NCI-H82 (cell line): ENCODE measurements at regions not wholly inside any gene's neighbourhood (a gene's known extent, or its start where the extent isn't known, plus 50 kb on each side); places are given as distances from the start of the nearest gene placed in this dataset.
A peak's percentile ranks its signal among the peaks of the same experiment; 100 is the strongest.
"Not testable (repeated sequence)": the region's sequence is repeated elsewhere in the genome, so short reads cannot be mapped to it uniquely, and the experiment has no call there.

Experiments used
- DNase-seq: peaks from one replicate; lab custom pipeline; 2025; lab: John Stamatoyannopoulos, UW

DNA sequence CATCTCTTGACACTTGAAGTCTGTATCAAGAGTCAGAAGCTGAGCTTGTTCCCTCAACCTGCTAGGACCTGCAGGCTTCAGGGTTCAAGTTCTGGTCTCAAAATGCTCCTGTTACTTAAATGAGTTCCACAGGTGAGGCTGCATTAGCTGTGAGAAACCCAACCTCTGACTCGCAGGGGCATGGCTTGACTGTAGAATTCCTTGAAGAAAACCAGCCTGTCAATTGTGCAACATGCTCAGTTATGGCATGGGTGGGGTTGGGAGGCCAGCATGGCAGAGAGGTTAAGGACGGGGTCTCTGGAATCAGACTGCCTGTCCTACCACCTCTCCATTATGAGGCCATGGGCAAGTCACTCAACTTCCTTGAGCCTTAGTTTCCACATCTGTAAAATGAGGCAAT is 235.8 kb downstream of the EN1 start:
- DNase-seq, result no peak

DNA sequence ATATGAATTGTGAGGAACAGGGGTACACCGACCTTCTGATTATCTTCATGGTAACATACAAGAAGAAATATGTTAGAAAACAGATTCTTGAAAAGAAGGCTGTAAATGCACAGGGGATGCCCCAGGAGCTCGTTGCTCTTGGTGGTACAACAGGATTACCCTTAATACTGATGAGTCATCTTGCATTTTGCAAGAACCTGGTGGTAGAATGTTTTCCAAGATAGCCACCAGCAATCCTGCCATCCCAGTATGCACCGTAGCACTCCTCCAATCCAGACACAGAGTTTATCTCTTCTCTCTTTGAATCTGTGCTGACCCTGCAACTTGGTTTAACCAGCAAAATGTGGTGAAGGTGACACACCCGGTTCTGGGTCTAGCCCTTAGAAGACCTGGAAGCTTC is 238.3 kb downstream of the EN1 start:
- DNase-seq, result no peak

DNA sequence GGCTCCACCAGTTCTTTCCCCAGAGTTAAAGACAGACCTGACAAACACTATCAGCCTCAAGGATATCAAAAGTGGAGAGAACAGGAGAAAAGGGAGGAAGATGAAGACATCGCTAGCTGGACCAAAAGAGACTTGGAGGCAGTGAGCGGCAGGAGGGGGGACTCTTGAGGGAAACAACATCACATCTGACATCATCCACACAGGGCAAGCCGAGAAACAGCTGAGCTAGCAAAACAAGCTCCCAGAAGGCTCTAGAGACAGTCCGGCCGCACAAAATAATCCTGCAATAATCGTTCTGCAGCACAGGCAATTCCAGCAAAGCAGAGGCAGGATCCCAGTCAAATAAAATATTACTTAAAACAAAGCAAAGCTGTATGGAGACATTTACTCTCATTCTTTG is 239.8 kb downstream of the EN1 start:
- no peak for DNase-seq

DNA sequence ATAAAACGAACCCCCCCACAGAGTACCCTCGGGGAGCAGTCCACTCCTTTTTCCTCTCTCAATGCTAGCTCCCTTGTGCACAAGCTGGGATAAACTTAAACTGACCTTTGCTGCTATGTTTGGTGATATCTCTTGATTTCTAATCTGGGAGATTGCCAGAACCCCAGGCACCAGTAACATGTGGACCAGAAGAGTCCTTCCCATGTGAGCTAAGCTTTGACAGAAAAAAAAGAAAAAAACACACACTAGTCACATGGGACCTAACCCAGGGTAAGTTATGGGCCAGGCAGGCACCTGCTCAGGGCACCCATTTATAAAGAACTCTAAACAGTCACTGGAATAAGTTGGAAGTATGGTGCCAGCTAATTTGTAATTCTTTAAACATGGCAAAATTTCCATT is 242.6 kb downstream of the EN1 start:
- DNase-seq, result no peak

DNA sequence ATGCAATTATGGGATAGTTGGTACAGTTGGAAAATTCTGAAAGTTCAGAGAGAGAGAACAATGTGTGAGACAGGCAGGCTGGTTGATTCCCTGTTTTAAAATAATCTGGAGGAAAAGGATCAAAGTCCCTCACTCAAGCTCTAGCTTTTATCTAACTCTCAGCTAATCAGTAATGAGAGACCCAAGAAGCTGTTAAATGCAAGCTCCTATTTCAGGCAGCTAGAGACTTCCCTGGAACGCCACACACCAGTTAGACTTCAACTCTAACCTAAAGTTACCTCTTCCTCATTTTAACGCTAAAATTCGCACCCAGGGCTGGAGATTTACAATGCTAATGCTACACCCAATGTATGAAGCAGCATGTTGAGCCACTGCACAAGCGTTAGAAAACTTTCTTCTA is 243.1 kb downstream of the EN1 start:
- no peak for DNase-seq

DNA sequence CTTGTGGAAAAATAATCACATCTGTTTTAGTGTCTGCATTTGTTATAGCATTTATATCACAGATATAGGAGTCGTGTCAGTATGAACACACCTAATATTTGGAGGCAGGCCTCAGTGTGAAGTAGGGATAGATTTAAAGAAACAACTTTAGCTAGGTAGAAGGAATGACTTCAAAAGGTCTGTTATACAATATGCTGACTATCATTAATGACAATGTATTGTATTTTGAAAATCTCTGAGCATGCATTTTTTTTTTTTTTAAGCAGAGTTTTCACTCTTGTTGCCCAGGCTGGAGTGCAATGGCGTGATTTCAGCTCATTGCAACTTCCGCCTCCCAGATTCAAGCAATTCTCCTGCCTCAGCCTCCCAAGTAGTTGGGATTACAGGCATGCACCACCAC is 248.3 kb downstream of the EN1 start:
- no peak for DNase-seq

DNA sequence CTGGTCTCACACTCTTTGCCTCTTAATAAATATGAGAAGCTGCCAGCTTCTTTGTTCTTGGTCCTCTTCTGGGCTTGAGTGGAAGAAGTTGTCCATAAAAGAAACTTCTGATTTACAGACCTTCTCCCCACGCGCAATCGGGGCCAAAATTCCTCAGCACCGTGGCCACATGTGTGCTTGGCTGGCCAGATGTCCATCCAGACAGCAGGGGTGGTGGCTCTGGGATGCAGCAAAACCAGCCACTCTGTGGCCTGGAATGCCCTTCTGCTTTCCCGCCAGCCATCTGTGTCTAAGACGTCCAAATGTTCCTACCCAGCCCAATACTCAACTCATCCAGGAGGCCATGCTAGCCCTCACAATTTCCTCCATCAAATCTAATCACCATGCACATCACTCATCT is 250.8 kb downstream of the EN1 start:
- no peak for DNase-seq

DNA sequence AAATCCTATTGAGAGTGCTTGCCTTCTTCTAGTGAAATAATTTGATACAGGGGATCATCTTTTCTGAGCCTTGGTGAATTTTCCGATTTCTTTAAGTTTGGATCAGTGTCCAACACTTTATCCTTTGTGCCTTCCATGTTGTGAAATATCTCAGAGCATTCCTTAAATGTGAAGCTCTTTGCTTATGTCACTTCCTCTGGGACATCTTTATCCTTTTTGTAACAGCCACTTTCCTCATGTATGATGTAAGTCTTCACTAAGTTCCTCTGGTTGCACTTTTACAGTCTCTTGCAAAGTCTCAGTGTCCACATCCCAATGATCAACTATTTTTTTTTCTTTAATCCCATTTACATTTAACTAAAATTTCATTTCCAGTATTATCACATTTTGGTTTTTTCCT is 254.2 kb downstream of the EN1 start:
- no peak for DNase-seq

DNA sequence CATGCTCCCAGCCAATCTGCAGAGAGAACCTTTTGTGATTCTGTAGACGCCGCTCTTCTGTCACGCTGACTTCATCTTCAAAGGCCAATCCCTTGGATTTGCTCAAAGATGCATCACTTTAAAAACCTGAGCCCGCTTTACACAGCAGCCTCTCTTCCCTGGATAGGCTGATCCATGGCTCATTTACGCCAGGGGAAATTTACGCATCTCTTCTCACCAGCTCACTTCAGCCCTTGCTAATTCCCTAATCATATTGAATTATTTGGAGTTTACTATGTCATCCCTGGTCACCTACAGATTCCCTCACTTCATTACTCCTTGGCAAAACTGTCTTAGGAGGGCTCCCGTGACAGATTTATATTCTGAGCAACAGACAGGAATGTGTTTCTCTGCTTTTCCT is 256.2 kb downstream of the EN1 start:
- DNase-seq, result no peak

DNA sequence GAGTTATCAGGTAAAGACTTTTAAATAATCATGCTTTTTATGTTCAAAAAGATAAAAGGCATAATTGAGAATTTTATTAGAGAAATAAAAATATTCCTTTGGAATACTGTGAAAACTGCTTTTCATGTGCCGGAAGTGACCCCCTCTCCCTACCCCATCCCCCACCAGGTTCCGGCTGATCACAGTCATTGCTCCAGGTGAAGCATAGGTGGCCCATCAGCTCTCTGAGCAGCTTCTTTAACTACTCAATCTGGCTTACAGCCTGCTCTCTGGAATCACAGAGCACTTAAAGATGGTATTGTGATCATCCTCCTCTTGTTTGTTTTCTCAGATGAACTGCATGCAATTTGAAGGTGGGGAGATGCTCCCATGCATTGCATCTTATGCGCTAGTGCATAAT is 257.7 kb downstream of the EN1 start:
- DNase-seq, result no peak

DNA sequence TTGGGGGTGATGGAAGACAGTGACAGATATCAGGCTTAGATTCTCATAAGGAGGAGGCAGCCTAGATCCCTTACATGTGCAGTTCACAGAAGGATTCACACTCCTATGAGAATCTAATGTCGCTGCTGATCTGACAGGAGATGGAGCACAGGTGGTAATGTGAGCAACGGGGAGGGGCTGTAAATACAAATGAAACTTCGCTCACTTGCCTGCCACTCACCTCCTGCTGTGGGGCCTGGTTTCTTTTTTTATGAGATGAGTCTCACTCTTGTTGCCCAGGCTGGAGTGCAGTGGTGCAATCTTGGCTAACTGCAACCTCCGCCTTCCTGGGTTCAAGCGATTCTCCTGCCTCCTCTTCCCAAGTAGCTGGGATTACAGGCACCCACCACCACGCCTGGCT is 258.6 kb downstream of the EN1 start:
- DNase-seq, result no peak

DNA sequence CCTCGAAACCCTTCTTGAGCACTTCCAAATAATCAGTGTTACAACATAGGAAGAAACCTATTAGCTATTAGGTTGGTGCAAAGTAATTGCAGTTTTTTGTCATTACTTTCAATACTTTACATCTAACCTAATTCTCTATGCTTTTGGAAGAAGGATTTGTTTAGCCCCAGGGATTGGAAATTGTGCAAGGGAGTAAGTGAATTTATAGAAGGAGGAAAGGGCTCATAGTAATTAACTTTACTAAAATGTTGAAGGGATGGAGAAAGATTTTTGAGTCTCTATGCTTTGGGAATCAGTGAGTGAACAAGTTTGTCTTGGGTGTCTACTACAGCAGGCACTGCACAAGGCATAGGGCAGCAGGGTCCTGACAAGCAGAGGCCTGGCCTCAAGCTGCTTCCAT is 261.1 kb downstream of the EN1 start:
- DNase-seq, result no peak

DNA sequence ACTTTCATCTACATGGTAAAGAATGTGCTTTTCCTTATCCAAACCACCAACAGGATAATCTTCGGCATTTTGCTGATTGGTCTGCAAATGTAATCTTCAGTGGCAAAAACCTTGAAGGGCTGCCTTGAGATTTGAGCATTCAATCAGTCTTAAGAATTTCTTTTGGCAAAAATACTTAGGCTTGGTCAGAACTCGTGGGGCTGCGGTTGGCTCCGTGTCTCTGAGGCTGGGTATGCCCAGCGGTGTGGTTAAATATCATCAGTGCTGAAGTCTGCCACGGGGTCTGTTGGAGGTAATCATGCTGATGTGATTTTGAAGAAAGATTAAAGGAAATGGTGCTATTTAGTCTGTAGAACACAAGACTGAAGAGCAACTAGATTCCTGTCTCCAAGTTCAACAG is 262.6 kb downstream of the EN1 start:
- DNase-seq, result no peak

DNA sequence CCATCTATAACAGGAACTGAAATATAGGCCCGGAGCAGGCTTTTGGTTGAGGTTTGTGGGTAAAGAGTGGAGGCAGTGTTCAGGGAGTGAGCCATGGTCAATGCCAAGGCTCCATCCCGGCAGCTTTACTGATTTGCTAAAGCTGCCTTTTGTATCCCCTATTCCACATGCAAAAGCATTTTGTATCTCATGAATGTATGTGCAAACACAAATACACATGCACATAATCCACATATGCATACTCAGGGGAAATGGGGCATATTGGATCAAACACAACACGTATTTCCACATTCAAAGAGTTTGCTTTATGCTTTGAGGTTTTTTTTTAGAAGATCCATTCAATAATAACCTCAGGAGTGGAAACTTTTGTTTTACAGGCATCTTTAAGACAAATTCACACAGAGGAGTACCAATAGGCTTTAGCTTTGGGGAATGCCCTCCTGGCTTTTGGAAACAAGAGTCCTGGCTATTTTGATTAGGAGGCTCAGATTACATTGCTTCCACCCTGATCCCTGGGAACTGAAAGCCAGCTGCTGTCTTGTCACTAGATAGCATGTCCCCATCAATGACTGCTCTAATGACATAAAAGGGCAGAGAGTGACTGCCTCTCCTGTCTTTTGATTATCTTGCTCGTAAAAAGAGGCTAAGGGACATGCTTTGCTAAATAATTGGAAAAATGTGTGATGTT is 263.2 kb downstream of the EN1 start:
- peak; percentile 31 for DNase-seq

DNA sequence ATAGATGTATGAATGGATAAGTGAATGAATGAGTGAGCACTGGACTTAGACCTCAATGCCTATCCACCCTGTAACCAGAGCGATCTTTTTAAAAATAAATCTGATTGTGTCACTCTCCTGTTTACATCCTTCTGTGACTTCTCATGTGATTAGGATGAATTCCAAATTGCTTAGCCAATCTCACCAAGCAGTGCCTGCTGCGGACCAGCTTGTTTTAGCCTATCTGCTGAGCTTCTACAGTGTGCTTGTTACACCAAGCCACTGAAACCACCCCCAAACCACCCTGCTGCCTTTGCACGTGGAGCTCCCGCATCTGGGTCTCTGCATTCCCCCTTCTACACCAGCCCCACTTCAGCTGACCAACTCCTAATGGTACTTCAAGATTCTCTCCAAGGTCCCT is 265.4 kb downstream of the EN1 start:
- DNase-seq, result no peak

DNA sequence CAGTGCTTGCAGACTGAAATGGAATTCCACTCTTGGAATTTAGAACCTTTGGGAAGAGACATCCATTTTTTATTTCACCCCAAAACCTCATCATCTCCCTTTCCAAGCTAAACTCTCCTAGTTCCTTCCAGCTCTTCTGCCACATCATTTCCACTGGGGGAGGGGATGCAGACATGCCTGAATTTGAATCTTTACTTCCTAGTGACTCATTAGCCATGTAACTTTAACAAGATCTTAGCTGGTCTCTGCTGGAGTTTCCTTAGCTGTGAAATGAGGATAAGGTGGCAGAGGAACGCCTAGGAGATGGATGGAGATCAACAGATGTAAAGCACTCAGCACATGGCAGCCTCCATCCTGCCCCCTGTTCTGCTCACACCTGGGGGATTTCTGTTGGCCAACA is 266.8 kb downstream of the EN1 start:
- no peak for DNase-seq

DNA sequence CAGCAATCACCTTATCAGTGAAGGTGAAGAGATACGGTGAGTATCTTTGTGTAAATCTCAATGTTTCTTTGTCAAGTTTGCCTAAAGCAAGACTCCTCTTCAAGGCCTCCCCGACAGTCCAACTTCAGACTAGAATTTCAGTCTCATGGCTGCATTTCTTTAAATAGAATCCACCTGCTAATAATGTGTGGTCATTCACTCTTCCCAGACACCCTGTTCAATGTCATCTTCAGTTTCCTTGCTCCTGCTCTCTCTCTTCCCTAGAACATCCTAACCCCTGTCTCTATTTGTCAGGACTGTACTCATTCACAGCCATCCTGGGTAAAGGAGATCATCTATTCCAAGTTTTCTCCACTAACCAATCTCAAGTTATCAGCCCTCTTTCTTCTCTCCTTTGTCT is 267.3 kb downstream of the EN1 start:
- no peak for DNase-seq

DNA sequence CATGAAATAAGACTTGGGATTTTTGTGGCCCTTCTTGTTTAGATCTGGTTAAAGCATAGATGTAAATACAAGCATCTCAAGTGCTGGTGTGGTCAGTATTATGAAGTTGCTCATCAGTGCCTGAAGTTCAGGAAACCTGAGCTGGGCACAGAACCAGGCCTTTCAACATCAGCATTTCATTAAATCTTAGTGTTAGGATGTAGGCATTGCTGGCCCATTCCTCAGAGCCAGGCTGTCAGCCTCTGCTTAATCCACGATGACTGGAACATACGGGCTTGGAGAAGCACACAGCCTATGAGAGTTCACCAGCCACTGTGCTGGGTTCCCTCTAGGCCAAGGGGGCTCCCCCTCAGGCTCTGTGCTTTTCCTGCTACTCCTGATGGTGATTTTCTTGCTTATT is 270.2 kb downstream of the EN1 start:
- DNase-seq, result no peak

DNA sequence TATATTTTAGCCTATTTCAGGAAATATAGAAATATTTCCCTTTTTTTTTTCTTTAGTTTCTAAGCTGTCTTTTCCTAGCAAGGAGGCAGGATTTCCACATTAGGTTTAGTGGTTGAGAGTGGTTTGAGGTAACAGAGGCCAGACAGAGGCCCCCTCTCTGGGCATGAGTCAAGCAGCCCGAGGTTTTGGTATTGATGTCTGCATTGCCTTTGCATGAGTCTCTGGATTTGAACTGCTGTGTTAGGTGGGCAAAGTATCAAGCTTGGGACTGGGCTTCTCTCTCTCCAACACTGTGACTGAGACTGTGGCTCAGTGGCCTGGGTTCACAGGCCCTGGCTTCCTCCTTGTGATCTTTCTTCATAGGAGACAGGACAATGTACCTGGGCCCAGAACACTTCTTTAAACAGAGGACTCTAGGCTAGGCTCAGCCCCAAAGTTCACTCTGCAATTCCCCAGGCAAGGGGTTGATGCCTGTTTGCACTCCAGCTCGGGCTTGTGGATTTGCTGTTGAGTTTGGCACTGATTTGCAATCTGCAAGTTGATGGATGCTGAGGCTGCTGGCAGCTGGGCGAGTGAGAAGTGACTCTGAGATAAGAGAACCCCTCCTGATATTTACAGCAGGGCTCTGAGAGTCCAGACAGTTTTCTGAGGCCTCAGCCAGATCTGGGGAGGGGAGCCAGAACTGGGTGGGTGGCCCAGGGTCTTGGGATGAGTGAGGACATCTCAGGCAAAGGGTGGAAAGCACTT is 271.2 kb downstream of the EN1 start:
- DNase-seq, result no peak

DNA sequence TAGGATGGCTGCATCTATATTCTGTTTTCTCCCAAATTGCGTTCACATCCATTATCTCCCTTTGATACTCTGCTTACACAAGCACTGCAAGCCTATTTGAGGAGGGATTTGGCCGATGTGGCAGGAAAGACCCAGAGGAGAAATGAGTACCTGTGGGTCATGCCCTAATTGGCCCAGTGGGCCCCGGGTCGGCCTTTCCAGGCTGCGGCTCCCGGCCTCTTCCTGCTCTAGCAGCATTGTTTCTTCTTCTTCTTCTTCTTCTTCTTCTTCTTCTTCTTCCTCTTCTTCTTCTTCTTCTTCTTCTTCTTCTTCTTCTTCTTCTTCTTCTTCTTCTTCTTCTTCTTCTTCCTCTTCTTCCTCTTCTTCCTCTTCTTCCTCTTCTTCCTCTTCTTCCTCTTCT is 275.1 kb downstream of the EN1 start:
- DNase-seq, result not testable (repeated sequence)

DNA sequence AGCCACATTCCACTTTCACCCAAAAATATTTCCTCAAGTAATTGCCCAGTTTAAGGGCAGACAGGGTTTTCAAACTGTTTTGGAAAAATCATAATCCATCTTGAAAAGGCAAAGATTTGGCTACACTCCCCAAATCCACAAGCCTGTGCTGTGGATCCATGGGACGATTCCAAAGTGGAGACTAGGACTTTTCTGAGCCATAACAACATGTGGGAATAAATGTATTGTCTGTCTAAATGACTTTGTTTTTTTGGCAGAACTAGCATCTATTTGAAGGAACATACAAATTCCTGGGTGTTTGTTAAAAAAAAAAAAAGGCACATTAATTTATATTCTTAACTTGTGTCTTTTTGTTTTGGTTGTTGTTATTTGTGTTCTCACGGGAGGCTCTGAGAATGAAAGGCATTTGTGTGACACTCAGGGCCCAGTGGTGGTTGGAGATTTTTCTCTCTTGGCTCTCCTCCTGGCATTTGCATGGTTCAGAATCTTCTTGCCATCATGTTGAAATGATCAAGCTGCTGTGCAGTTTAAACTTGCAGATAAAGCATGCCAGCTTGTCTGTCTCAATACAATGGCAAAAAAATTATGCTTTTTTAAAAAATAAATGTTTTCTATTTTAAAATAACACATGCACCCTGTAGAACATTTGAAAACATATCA is 277.4 kb downstream of the EN1 start:
- no peak for DNase-seq

DNA sequence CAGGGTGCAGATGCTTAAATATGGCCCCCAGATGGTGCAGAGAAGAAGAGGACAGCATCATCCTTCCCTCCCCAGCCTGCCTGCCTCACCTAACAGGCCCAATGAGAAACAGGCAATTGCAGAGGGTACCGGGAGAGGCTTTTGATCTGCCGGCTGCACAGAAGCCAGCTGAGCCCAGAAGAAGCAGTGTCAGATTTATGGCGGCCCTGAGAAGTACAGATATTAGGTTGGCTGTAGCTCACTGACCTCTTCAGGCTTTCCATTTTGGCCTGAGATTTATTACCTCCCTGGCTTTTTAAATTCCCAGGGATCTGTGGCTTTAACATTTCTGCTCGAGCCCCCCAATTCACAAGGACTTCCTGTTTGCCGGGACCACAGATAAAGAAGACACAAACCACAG is 278.7 kb downstream of the EN1 start:
- DNase-seq, result no peak

DNA sequence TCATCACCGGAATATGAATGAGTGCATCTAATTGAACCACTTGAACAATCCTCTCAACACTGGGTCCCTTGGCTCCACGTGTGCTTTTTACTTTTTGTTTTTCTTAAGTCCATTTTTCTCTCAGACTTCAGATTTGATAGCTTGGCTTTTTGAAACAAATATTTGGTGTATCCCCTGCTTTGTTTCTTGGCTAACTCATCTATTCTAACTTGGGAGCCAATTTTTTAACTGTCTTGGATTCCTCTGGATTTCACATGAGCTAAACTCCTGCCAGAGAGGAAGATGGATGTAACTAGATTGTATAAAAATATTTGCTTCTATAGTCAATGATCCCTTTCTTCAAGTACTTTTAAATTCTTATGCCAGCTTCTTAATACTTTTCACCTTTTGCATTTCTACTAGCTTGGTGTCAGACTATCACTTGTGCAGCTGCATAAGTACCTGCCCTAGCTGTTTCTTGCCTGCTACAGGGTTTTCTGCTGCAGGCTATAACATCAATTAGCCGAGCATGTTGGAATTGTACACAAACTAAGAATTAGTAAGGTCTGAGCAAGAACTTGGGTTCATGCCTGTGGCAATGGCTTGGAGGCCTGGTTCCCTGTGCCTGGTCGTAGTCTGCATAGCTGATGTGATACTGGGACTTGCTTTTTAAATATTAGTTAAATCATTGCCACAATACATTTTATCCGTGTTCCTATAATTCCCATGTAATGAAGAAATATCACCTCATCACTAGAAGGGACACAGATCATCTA is 281.5 kb downstream of the EN1 start:
- DNase-seq, result no peak
